AG10803 (cell line): ENCODE measurements at regions not wholly inside any gene's neighbourhood (a gene's known extent, or its start where the extent isn't known, plus 50 kb on each side); places are given as distances from the start of the nearest gene placed in this dataset.

ENCODE experiments used
- DNase-seq: peaks from one replicate; pipeline ENCODE4 v3.0.0; 2010; ENCODE audit warnings: low read depth
- H3K4me3 ChIP-seq: 2 replicates; pipeline ENCODE4 v1.5.1; 2011; ENCODE audit warnings: mild to moderate bottlenecking, low read length, control low read depth
- TF ChIP-seq, protein P1 (sequence below): conservative IDR thresholded peaks from 2 replicates; pipeline ENCODE4 v1.5.1; 2011; ENCODE audit warnings: mild to moderate bottlenecking, low read length, control low read depth, inconsistent platforms

DNA sequence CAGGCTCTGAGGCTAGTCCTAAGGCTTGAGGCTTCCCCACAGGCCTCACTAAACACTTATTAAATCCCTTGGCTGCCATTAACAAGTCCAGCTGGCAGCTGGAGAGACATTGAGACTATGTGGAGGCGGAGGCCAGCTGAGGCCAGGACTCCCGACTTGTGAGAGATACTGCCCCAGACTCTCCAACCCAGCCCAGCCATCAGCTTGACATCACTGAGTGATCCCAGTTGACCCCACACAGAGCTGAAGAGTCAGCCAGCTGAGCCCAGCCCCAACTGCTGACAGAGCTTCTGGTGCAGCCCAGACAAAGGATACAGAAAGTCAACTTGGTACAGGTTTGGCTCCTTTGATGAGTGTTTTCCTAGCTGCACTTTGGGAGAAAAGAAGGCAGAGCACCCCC, 343.1 kb downstream of the C16orf95 start:
- no peak for DNase-seq
- H3K4me3 ChIP-seq = no peak overlapping the region
- TF ChIP-seq, protein P1, sequence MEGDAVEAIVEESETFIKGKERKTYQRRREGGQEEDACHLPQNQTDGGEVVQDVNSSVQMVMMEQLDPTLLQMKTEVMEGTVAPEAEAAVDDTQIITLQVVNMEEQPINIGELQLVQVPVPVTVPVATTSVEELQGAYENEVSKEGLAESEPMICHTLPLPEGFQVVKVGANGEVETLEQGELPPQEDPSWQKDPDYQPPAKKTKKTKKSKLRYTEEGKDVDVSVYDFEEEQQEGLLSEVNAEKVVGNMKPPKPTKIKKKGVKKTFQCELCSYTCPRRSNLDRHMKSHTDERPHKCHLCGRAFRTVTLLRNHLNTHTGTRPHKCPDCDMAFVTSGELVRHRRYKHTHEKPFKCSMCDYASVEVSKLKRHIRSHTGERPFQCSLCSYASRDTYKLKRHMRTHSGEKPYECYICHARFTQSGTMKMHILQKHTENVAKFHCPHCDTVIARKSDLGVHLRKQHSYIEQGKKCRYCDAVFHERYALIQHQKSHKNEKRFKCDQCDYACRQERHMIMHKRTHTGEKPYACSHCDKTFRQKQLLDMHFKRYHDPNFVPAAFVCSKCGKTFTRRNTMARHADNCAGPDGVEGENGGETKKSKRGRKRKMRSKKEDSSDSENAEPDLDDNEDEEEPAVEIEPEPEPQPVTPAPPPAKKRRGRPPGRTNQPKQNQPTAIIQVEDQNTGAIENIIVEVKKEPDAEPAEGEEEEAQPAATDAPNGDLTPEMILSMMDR = no peak

DNA sequence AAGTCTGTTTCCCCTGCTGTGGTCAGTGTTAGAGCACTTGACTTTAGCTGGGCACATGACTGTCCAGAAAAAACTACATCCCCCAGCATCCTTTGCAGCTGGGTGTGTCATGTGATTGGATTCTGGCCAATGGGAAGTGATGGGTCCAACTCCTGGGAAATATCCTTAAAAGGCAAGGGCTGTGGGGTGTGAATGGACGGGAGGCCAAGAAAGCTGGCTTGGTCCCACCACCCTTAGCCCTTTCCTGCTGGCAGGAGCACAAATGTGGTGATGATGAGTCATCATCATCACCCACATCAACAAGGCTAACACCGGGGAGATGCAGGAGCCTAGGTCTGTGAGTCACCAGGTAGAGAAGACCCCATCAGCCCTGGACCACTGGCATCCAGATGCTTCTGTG, 341.7 kb downstream of the C16orf95 start:
- DNase-seq = peak; percentile 49
- no peak overlapping the region for H3K4me3 ChIP-seq
- TF ChIP-seq, protein P1 = no peak

DNA sequence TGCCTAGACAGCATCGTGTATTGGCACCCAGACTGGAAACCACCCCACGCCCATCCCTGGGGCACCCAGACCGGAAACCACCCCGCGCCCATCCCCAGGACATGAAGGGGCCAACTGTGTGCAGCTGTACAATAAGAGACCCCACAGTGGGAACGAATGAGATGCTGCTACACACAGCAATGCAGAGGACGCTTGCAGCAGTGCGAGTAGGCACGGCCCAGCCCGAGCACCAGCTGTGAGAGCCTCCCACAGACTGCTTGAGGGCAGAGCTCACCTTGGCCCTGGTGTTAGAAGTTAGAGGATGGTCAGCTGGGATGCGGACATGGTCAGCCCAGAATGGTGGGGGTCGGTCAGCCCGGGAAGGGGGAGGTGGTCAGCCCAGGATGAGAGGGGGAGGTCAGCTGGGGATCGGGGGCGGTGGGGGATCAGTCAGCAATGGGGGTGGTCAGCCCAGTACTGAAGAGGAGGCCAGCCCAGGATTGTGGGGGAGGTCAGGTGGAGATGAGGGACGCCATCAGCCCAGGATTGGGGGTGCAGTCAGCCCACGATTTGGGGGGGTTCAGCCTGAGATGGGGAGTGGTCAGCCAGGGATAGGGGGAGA, 340.0 kb downstream of the C16orf95 start:
- no peak for DNase-seq
- no peak overlapping the region for H3K4me3 ChIP-seq
- TF ChIP-seq, protein P1 = no peak

DNA sequence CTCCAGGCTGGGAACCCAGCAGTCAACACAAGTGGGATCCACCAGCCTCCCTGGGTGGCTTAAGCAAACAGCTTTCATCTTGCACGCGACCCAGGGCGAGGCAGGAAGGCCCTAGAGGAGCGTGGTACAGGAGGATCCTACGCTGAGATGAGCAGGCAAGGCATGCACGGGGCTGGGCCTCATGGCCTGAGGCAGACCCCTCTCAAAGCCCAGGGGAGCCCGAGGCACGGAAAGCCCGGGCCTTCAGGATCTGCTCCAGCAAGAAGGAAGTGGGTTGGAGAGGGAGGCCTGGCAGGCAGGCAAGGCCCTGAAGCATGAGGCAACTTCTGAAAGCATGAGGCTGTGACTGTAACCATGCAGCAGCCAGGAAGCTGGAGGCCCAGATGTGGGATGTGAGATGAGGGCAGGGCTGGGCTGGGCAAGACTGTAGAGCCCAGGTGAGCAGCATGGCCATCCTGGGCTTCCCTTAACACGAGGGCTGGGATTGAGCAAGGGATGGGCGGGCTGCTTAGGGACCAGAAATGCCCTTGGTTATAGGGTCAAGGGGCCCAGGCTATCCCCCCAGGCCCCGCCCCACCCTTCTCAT, 338.7 kb downstream of the C16orf95 start:
- no peak overlapping the region for H3K4me3 ChIP-seq
- TF ChIP-seq, protein P1 = no peak
- DNase-seq = peak; percentile 9

DNA sequence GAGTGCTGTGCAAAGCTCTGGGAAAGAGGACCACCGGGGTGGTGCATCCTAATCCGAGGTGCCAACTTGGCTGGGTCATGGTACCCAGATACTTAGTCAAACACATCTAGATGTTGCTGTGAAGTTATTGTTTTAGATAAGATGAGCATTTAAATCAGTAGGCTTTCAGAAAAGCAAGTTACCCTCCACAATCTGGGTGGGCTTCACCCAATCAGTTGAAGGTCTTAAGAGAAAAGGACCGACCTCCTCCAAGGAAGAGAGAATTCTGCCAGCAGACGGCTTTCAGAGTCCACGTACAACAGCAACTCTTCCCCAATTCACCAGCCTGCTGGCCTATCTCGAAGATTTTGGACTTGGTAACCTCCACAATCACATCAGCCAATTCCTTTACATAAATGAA, 338.1 kb downstream of the C16orf95 start:
- no peak overlapping the region for H3K4me3 ChIP-seq

DNA sequence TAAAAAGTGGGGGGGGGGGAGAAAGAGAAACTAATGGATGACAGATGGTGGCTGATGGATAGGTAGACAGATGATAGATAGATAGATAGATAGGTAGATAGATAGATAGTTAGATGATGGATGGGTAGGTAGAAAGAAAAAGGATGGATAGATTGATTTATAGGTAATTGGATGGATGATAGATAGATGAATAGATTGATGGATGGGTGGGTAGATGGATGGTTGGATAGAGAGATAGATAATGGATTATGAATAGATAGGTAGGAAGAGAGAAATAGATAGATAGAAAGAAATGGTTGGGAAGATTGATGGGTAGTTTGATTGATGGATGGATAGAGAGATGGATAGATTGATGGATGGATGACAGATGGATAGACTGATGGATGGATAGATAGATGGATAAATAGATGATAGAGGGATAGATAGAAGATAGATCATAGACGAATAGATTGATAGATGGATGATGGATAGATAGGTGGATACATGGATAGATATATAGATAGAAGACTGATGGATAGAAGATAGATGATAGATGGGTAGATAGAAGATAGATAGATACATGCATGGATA, 337.1 kb downstream of the C16orf95 start:
- TF ChIP-seq, protein P1 = no peak
- H3K4me3 ChIP-seq = no peak overlapping the region
- DNase-seq = no peak

More for the DNA sequence above, 338.1 kb downstream of the C16orf95 start:
- no peak for DNase-seq
- TF ChIP-seq, protein P1 = no peak

DNA sequence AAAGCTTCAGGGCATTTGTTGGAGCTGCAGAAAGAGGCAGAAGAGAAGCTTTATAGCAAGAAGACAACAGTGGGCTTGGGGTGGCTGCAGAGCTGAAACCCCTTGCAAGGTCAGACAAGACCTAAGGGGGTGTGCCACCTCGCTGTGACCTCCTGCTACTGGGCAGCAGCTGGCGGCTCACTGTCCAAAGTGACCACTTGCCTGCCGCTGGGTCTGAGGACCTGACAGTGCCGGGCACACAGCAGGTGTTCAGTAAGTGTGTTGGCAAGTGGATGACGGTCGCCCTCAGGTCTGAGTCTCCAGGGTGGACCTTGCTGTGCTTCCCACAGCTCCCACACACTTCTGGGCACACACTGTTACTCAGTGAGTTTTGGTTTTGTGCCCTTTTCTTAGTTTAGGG, 336.5 kb downstream of the C16orf95 start:
- H3K4me3 ChIP-seq = no peak overlapping the region
- DNase-seq = no peak
- TF ChIP-seq, protein P1 = no peak
